ENCODE measurements at regions not wholly inside any gene's neighbourhood (a gene's known extent, or its start where the extent isn't known, plus 50 kb on each side); places are given as distances from the start of the nearest gene placed in this dataset.

GRCh38 chr5:133753856-133754255 is 141.5 kb upstream of the FSTL4 start:
- TF ChIP-seq, protein P1, sequence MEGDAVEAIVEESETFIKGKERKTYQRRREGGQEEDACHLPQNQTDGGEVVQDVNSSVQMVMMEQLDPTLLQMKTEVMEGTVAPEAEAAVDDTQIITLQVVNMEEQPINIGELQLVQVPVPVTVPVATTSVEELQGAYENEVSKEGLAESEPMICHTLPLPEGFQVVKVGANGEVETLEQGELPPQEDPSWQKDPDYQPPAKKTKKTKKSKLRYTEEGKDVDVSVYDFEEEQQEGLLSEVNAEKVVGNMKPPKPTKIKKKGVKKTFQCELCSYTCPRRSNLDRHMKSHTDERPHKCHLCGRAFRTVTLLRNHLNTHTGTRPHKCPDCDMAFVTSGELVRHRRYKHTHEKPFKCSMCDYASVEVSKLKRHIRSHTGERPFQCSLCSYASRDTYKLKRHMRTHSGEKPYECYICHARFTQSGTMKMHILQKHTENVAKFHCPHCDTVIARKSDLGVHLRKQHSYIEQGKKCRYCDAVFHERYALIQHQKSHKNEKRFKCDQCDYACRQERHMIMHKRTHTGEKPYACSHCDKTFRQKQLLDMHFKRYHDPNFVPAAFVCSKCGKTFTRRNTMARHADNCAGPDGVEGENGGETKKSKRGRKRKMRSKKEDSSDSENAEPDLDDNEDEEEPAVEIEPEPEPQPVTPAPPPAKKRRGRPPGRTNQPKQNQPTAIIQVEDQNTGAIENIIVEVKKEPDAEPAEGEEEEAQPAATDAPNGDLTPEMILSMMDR (IDR thresholded peaks at IDR 0.05; ENCODE audit: borderline replicate concordance, insufficient read depth, low read depth, low read length), result no peak
- H3K4me3 ChIP-seq (ENCODE audit: low read depth, low read length), result no peak overlapping the region

- no peak overlapping the region for H3K4me3 ChIP-seq (ENCODE audit: low read depth, low read length)
- TF ChIP-seq, protein P1 (IDR thresholded peaks at IDR 0.05; ENCODE audit: borderline replicate concordance, insufficient read depth, low read depth, low read length), result no peak
Measured at GRCh38 chr5:133751846-133752245, 139.5 kb upstream of the FSTL4 start.

- H3K4me3 ChIP-seq (ENCODE audit: low read depth, low read length), result no peak overlapping the region
- TF ChIP-seq, protein P1 (IDR thresholded peaks at IDR 0.05; ENCODE audit: borderline replicate concordance, insufficient read depth, low read depth, low read length), result no peak
Measured at GRCh38 chr5:133751421-133751820, 139.1 kb upstream of the FSTL4 start.

- no peak overlapping the region for H3K4me3 ChIP-seq (ENCODE audit: low read depth, low read length)
- TF ChIP-seq, protein P1 (IDR thresholded peaks at IDR 0.05; ENCODE audit: borderline replicate concordance, insufficient read depth, low read depth, low read length), result no peak
Measured at GRCh38 chr5:133750856-133751255, 138.5 kb upstream of the FSTL4 start.

DNA sequence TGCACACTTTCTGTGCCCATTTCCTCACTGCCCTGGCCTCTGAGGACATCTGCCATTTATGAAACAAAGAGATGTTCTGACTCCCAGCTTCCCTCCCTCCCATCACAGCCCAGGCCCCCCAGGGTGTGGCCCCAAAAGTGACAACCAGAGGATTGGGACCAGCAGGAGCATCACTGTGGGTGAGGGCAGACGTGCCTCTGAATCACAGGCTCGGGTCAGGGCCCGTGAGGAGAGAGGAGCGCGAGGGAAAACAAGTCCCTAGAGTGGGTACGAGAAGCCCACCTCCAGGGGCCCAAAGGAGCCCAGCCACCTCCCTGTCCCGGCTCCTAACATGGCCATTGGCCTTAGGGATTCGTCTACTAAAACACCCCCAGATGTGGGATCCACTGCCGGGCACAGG is 138.0 kb upstream of the FSTL4 start:
- TF ChIP-seq, protein P1 (IDR thresholded peaks at IDR 0.05; ENCODE audit: borderline replicate concordance, insufficient read depth, low read depth, low read length), result no peak
- no peak overlapping the region for H3K4me3 ChIP-seq (ENCODE audit: low read depth, low read length)

DNA sequence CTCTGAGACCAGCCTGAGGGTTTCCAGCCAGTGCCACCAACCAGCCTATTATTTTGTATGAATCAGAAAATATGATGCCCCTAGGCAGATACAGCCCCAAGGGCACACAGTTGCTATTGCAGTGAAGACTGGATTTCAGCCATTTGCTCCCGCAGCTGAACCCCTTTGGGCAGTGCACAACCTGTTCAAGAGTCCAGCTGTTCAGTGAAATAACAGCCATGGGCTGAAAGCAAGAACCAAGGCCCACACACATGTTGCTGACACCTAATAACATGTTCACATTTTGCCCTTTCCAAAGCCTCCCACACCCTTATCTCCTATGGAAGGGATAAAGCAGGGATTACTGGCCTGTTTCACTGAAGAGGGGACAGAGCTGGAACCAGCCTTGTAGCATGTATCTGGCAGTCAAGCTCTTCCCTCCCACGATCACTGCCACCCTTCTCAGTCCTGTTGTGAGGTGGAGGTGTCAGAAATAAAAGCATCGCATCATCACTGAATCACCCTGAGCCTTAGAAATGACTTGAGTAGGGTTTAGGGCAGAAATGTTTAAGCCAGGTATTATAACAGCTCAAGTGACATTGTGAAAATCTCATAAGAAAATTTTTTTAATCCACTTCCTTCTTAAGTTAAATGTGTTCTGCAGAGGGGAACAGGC is 137.1 kb upstream of the FSTL4 start:
- TF ChIP-seq, protein P1 (IDR thresholded peaks at IDR 0.05; ENCODE audit: borderline replicate concordance, insufficient read depth, low read depth, low read length), result no peak

GRCh38 chr5:133746834-133747233 is 134.5 kb upstream of the FSTL4 start:
- TF ChIP-seq, protein P1 (IDR thresholded peaks at IDR 0.05; ENCODE audit: borderline replicate concordance, insufficient read depth, low read depth, low read length), result peak; percentile 46; the same call in 1 of the 2 replicates
- H3K4me3 ChIP-seq (ENCODE audit: low read depth, low read length), result no peak overlapping the region

More for the DNA sequence above, 137.1 kb upstream of the FSTL4 start:
- H3K4me3 ChIP-seq (ENCODE audit: low read depth, low read length), result no peak overlapping the region

Measured in GM12875 (cell line).